ENCODE measurements at regions not wholly inside any gene's neighbourhood (a gene's known extent, or its start where the extent isn't known, plus 50 kb on each side); places are given as distances from the start of the nearest gene placed in this dataset.

GRCh38 chr13:76500894-76501293, 385.3 kb downstream of the KCTD12 start:
- TF ChIP-seq SPI1 (IDR thresholded peaks at IDR 0.05; ENCODE audit: low read depth, low read length): no peak
- TF ChIP-seq POLR2A (IDR thresholded peaks at IDR 0.05; ENCODE audit: low read depth, low read length): no peak
- TF ChIP-seq POLR2AphosphoS5 (IDR thresholded peaks at IDR 0.05; ENCODE audit: low read depth, low read length): no peak
- no peak for TF ChIP-seq TAF1 (IDR thresholded peaks at IDR 0.05; ENCODE audit: low read depth, low read length)
- TF ChIP-seq POU2F2 (IDR thresholded peaks at IDR 0.05; ENCODE audit: low read depth, low read length): no peak
- no peak for TF ChIP-seq PAX5 (IDR thresholded peaks at IDR 0.05; ENCODE audit: insufficient read depth, low read length, severe bottlenecking)
